Choroid plexus epithelial cell (primary cell): ENCODE measurements at regions not wholly inside any gene's neighbourhood (a gene's known extent, or its start where the extent isn't known, plus 50 kb on each side); places are given as distances from the start of the nearest gene placed in this dataset.

Experiments used
- DNase-seq: peaks from one replicate; pipeline ENCODE4 v3.0.0-alpha.2; 2010; ENCODE audit warnings: low read depth
- H3K4me3 ChIP-seq: 2 replicates; pipeline ENCODE4 v1.5.1; 2011; ENCODE audit warnings: low read depth, mild to moderate bottlenecking, control low read depth, low read length, moderate library complexity
- TF ChIP-seq, protein P1 (sequence below): conservative IDR thresholded peaks from 2 replicates; pipeline ENCODE4 v1.5.1; 2011; ENCODE audit warnings: low read depth, mild to moderate bottlenecking, control low read depth, inconsistent platforms, low read length, moderate library complexity

DNA sequence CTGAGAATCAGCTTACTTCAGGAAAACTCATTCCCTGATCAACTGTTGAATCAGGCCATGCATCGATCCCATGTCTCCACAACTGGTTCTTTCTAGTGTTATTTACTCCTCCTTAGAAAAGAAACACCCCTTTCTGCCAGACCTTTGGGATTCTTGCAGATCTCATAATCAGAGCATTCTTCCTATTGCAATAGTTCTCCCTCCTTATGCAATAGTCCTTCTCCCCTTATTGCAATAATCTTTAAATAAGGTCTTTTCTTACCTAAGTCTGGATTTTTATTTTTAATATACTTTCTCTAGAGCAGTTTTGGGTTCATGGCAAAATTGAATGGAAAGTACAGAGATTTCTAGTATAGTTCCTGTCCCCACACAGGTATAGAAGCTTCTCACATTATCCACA is 141.9 kb upstream of the SGO1 start:
- no peak overlapping the region for H3K4me3 ChIP-seq
- TF ChIP-seq, protein P1, sequence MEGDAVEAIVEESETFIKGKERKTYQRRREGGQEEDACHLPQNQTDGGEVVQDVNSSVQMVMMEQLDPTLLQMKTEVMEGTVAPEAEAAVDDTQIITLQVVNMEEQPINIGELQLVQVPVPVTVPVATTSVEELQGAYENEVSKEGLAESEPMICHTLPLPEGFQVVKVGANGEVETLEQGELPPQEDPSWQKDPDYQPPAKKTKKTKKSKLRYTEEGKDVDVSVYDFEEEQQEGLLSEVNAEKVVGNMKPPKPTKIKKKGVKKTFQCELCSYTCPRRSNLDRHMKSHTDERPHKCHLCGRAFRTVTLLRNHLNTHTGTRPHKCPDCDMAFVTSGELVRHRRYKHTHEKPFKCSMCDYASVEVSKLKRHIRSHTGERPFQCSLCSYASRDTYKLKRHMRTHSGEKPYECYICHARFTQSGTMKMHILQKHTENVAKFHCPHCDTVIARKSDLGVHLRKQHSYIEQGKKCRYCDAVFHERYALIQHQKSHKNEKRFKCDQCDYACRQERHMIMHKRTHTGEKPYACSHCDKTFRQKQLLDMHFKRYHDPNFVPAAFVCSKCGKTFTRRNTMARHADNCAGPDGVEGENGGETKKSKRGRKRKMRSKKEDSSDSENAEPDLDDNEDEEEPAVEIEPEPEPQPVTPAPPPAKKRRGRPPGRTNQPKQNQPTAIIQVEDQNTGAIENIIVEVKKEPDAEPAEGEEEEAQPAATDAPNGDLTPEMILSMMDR = no peak
- no peak for DNase-seq

DNA sequence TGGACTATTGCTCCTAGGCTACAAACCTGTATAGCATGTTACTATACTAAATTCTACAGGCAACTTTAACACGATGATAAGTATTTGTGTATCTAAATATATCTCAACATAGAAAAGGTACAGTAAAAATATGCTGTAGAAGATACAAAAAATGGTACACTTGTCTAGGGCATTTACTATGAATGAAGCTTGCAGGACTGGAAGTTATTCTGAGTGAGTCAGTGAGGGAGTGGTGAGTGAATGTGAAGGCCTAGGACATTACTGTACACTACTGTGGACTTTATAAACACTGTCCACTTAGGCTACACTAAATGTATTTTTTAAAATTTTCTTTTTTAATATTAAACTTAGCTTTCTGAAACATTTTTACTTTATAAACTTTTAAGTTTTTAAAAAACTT is 140.5 kb upstream of the SGO1 start:
- no peak overlapping the region for H3K4me3 ChIP-seq
- TF ChIP-seq, protein P1 = no peak
- no peak for DNase-seq

DNA sequence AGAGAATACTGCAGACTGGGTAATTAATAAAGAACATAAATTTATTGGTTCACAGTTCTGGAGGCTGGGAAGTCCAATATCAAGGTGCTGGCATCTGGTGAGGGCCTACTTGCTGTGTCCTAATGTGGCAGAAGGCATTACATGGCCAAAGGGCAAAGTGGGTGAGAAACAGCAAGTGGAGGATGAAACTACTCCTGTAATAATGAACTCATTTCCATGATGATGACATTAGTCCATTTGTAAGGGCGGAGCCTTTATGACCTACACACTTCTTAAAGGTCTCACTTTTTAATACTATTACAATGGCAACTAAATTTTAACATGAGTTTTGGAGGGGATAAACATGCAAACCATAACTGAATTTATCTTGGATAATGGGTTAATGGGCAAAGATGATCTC is 139.6 kb upstream of the SGO1 start:
- no peak for DNase-seq
- TF ChIP-seq, protein P1 = no peak
- H3K4me3 ChIP-seq = no peak overlapping the region

DNA sequence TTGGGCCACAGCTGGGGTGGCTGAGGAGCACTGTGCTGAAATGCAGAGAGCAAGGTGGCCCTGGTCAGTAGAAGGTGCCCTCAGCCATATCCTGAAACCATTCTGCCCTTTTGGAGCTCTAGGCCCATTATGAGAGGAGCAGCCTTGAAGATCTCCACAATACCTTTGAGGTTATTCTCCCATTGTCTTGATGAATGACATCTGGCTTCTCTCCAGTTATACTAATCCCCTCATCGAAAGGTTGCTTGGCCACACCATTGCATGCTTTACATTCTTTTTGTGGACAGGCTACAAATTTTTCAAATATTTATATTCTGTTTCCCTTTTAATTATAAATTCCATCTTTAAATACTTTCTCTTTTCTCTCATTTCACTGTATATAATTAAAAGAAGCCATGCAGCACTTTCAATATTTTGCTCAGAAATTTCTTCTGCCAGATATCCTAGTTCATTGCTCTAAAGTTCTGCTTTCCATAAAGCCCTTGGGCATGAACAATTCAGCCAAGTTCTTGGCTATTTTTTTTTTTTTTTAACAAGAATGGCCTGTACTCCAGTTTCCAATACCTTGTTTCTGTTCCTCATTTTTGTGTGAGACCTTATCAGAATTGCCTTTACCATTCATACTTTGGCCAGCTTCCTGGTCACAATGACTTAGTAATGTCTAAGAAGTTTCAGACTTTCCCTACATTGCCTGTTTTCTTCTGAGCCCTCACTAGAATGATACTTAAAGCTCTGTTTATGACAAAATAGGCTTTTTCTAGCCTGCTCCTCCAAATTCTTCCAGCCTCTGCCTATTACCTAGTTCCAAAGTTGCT is 138.9 kb upstream of the SGO1 start:
- no peak for DNase-seq
- TF ChIP-seq, protein P1 = no peak

DNA sequence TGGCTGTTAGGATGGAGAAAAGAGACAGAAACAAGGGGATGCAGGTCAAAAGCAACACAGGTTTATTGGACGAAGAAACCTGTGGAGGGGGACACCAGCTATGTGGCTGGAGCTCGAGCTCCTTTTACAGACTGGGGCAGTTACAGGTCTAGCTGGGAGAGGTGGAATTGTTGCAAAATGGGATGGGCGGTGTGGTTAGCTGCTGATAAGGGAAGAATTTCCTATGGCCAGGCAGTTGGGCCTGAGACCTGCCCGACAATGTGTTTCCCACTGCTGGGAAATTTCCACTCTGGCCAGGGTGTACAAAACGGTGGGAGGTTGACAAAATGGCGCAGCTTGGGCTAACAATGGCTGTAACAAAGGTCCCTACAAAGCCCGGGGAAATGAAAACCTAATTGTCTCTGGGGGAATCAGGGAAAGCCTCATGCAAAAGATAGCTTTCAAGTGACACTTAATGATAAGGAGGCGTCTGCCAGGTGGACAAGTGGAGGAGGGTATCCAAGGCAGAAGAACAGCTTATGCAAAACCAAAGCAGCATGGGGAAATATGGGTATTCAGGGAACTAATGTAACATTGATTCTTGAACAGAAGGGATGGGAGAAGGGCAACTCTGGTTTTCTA is 137.4 kb upstream of the SGO1 start:
- H3K4me3 ChIP-seq = no peak overlapping the region
- TF ChIP-seq, protein P1 = no peak
- DNase-seq = no peak

More for the DNA sequence above, 138.9 kb upstream of the SGO1 start:
- H3K4me3 ChIP-seq = no peak overlapping the region

DNA sequence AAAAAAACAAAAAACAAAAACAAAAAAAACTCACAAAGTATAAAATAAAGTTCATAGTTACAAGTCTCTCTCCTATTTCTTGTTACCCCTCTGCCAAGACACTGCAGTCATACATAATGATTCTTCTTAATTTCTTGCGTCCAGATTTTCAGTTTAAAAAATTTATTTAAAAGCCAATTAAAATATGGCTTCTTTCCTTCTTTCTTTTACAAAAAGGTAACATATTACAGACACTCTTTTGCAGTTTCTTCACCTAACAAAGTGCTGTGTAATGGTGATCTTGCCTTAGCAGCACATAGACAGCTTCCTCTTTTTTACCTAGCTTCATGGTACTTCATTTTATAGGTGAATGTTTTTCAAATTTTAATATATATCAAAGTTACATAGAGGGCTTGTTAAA is 136.1 kb upstream of the SGO1 start:
- TF ChIP-seq, protein P1 = no peak
- no peak overlapping the region for H3K4me3 ChIP-seq
- no peak for DNase-seq
